PC-9 (cell line): ENCODE measurements at regions not wholly inside any gene's neighbourhood (a gene's known extent, or its start where the extent isn't known, plus 50 kb on each side); places are given as distances from the start of the nearest gene placed in this dataset.

Source experiments
- CTCF ChIP-seq: fragments of 200-600 bp; sonication (generic); conservative IDR thresholded peaks from 2 replicates; pipeline ENCODE4 v1.6.1; 2017; ENCODE audit warnings: mixed run types, antibody characterized with exemption, mild to moderate bottlenecking, moderate library complexity
- EZH2 ChIP-seq: fragments of 200-600 bp; sonication (generic); IDR thresholded peaks from 2 replicates; pipeline ENCODE4 v1.8.0; 2017; ENCODE audit warnings: antibody characterized with exemption, low read depth

GRCh38 chr5:174589011-174589410 is 135.4 kb upstream of the MSX2 start:
- no peak for TF ChIP-seq CTCF
- no peak for TF ChIP-seq EZH2
